HCT116 (cell line): ENCODE measurements at regions not wholly inside any gene's neighbourhood (a gene's known extent, or its start where the extent isn't known, plus 50 kb on each side); places are given as distances from the start of the nearest gene placed in this dataset.

Experiments used
- ATAC-seq: fragments of 200-7000 bp; cut with Tn5 transposase; 2 replicates; pipeline ENCODE4 v1.9.1; 2020; ENCODE audit warnings: mild to moderate bottlenecking, moderate library complexity
- BruUV-seq: library from RNA; stranded (reverse); fragments of 400-500 nt; replicated peaks from 2 replicates; lab custom pipeline; 2021; lab: Mats Ljungman, UMichigan
- CTCF ChIA-PET: fragments of 300-600 bp; sonication (Branson Sonifier 250); formaldehyde crosslinking; loops from one replicate; lab custom pipeline; 2021; ENCODE audit warnings: antibody characterized with exemption; lab: Charles Lee
- POLR2A ChIA-PET: fragments of 300-600, 350-600 bp; sonication (Branson Sonifier 250); formaldehyde crosslinking; loops from one replicate; lab custom pipeline; 2021; ENCODE audit warnings: antibody characterized with exemption; lab: Charles Lee
- RAD21 ChIA-PET, 2 experiments: fragments of 300-600 bp; sonication (Branson Sonifier 250); formaldehyde crosslinking; loops; one replicate each; lab custom pipeline; 2023; ENCODE audit warnings: low total read pairs in 2 of 2; ENCODE audit not compliant: uncharacterized antibody in 2 of 2, unreplicated experiment in 2 of 2, low non-redundant PET in 1 of 2; lab: Charles Lee
- DNase-seq: peaks from one replicate; pipeline ENCODE4 v3.0.0-alpha.2; 2010; ENCODE audit warnings: low read depth, low spot score
- H2AFZ ChIP-seq: fragments of 200-600 bp; shearing (Covaris generic), sonication (generic); 2 replicates; pipeline ENCODE4 v1.6.1; 2017; ENCODE audit warnings: low read depth, mixed run types, mixed read lengths, antibody characterized with exemption, low read length; ENCODE audit not compliant: poor library complexity, severe bottlenecking
- H3K27ac ChIP-seq: 2 replicates; pipeline ENCODE4 v1.5.1; 2012; ENCODE audit warnings: low read depth, low read length
- H3K27me3 ChIP-seq: fragments of 200-600 bp; sonication (generic); 2 replicates; pipeline ENCODE4 v1.6.1; 2016; ENCODE audit warnings: mixed run types, low read length, mixed read lengths; ENCODE audit not compliant: insufficient read depth
- H3K36me3 ChIP-seq, 2 experiments: fragments of 200-500 bp in 1 of 2; fragments of 200-600 bp in 1 of 2; sonication (Bioruptor generic) in 1 of 2; sonication (generic) in 1 of 2; 2 replicates each; pipeline versions ENCODE4 v1.5.1 to v1.6.1; 2014 to 2016; ENCODE audit warnings: low read length in 2 of 2, inconsistent platforms in 1 of 2, mixed read lengths in 1 of 2, mixed run types in 1 of 2; ENCODE audit not compliant: insufficient read depth in 2 of 2, control insufficient read depth in 1 of 2
- H3K4me1 ChIP-seq, 2 experiments: fragments of 200-600 bp in 1 of 2; sonication (generic) in 1 of 2; 2 replicates each; pipeline versions ENCODE4 v1.5.1 to v1.6.1; 2012 to 2017; ENCODE audit warnings: low read length in 2 of 2, inconsistent platforms in 1 of 2, mild to moderate bottlenecking in 1 of 2, mixed read lengths in 1 of 2, mixed run types in 1 of 2, moderate library complexity in 1 of 2; ENCODE audit not compliant: insufficient read depth in 2 of 2, control insufficient read depth in 1 of 2
- H3K4me2 ChIP-seq: fragments of 200-600 bp; sonication (generic); 2 replicates; pipeline ENCODE4 v1.6.1; 2017; ENCODE audit warnings: mixed run types, low read length, mixed read lengths
- H3K4me3 ChIP-seq, 2 experiments: fragments of 200-600 bp in 1 of 2; sonication (generic) in 1 of 2; replicated peaks in 1 of 2; 2 replicates each; pipeline ENCODE4 v1.5.1; 2011 to 2016; ENCODE audit warnings: low read length in 2 of 2, control low read depth in 1 of 2, low read depth in 1 of 2, mild to moderate bottlenecking in 1 of 2, mixed read lengths in 1 of 2, mixed run types in 1 of 2
- H3K79me2 ChIP-seq: fragments of 200-600 bp; sonication (generic); 2 replicates; pipeline ENCODE4 v1.6.1; 2017; ENCODE audit warnings: mild to moderate bottlenecking, mixed run types, low read length, moderate library complexity, mixed read lengths; ENCODE audit not compliant: insufficient read depth
- H3K9ac ChIP-seq: fragments of 200-600 bp; sonication (generic); 2 replicates; pipeline ENCODE4 v1.6.1; 2016; ENCODE audit warnings: low read length, mixed read lengths
- H3K9me2 ChIP-seq: fragments of 200-600 bp; sonication (generic), shearing (Covaris generic); 2 replicates; pipeline ENCODE4 v1.6.1; 2017; ENCODE audit warnings: mixed run types, mild to moderate bottlenecking, moderate library complexity; ENCODE audit not compliant: insufficient read depth
- H3K9me3 ChIP-seq, 2 experiments: fragments of 200-500 bp in 1 of 2; fragments of 200-600 bp in 1 of 2; sonication (Bioruptor generic) in 1 of 2; sonication (generic) in 1 of 2; 2 replicates each; pipeline ENCODE4 v1.6.1; 2014 to 2017; ENCODE audit warnings: low read length in 2 of 2, mixed read lengths in 2 of 2, inconsistent platforms in 1 of 2, low read depth in 1 of 2, mild to moderate bottlenecking in 1 of 2, mixed run types in 1 of 2, moderate library complexity in 1 of 2; ENCODE audit not compliant: control insufficient read depth in 1 of 2, insufficient read depth in 1 of 2
- H4K20me1 ChIP-seq: fragments of 200-600 bp; sonication (generic), shearing (Covaris generic); 2 replicates; pipeline ENCODE4 v1.6.1; 2017; ENCODE audit warnings: mixed run types, mild to moderate bottlenecking, moderate library complexity; ENCODE audit not compliant: insufficient read depth
- ATF3 ChIP-seq: IDR thresholded peaks from 2 replicates; pipeline ENCODE4 v1.6.1; 2012
- CBX3 ChIP-seq: IDR thresholded peaks from 2 replicates; pipeline ENCODE4 v1.6.1; 2012; ENCODE audit warnings: low read depth
- CEBPB ChIP-seq: IDR thresholded peaks from 2 replicates; pipeline ENCODE4 v1.6.1; 2012; ENCODE audit warnings: low read depth
- CTCF ChIP-seq, 3 experiments: fragments of 200-600 bp in 1 of 3; sonication (generic) in 1 of 3; IDR thresholded peaks in 2 of 3; conservative IDR thresholded peaks in 1 of 3; 2 replicates each; pipeline ENCODE4 v1.5.1; 2012 to 2017; ENCODE audit warnings: low read depth in 2 of 3, low read length in 2 of 3, antibody characterized with exemption in 1 of 3, borderline replicate concordance in 1 of 3, control low read depth in 1 of 3, mild to moderate bottlenecking in 1 of 3, mixed read lengths in 1 of 3, mixed run types in 1 of 3, moderate library complexity in 1 of 3; ENCODE audit not compliant: insufficient read depth in 1 of 3
- EZH2phosphoT487 ChIP-seq: fragments of 200-600 bp; IDR thresholded peaks from 2 replicates; pipeline ENCODE4 v1.6.1; 2018; ENCODE audit warnings: antibody characterized with exemption, borderline replicate concordance
- JUND ChIP-seq: IDR thresholded peaks from 2 replicates; pipeline ENCODE4 v1.6.1; 2012
- POLR2AphosphoS5 ChIP-seq: IDR thresholded peaks from 2 replicates; pipeline ENCODE4 v1.6.1; 2011; ENCODE audit warnings: mild to moderate bottlenecking, low read depth, low read length, moderate library complexity
- REST ChIP-seq: IDR thresholded peaks from 2 replicates; pipeline ENCODE4 v1.6.1; 2012; ENCODE audit warnings: low read depth
- SIN3A ChIP-seq: IDR thresholded peaks from 2 replicates; pipeline ENCODE4 v1.6.1; 2012; ENCODE audit warnings: low read depth
- SRF ChIP-seq: IDR thresholded peaks from 2 replicates; pipeline ENCODE4 v1.6.1; 2012; ENCODE audit warnings: low read depth
- TCF7L2 ChIP-seq: IDR thresholded peaks from 2 replicates; pipeline ENCODE4 v1.7.0; 2011; ENCODE audit warnings: borderline replicate concordance, inconsistent platforms; ENCODE audit not compliant: insufficient read depth, insufficient read length; ENCODE audit errors: extremely low read depth
- YY1 ChIP-seq: IDR thresholded peaks from 2 replicates; pipeline ENCODE4 v1.6.1; 2011; ENCODE audit warnings: low read length, low read depth, moderate library complexity, mild to moderate bottlenecking; ENCODE audit not compliant: insufficient replicate concordance; ENCODE audit errors: extremely low read depth
- ZBTB33 ChIP-seq: IDR thresholded peaks from 2 replicates; pipeline ENCODE4 v1.6.1; 2011; ENCODE audit warnings: mild to moderate bottlenecking, low read length, moderate library complexity; ENCODE audit not compliant: insufficient replicate concordance; ENCODE audit errors: extremely low read depth
- ZFX ChIP-seq: fragments of 450-650 bp; IDR thresholded peaks from 2 replicates; pipeline ENCODE4 v1.6.1; 2017
- ZNF274 ChIP-seq: fragments of 200-500 bp; sonication (Bioruptor generic); IDR thresholded peaks from 2 replicates; pipeline ENCODE4 v1.6.1; 2014; ENCODE audit warnings: mild to moderate bottlenecking, low read depth, low read length, inconsistent platforms
- intact Hi-C: fragments of 100-400 bp; cut with micrococcal nuclease; formaldehyde crosslinking; loops from 2 replicates; pipeline ENCODE4 v1.10.0; 2022

- TF ChIP-seq ZFX (no peak), POLR2AphosphoS5 (no peak), ZBTB33 (no peak), YY1 (no peak), ZNF274 (no peak)
These were observed 1296.5 kb upstream of the SPRY2 start (continued) for GRCh38 chr13:81637457-81637856.

- intact Hi-C loops: no loop called here
- DNase-seq: no peak
- Histone ChIP-seq H3K9me3 (peaks cover 0 to 4% of the 10 kb centered on the region in 2 experiments; a peak in 1 of 4 replicates), H3K4me2 (no peak overlapping the region), H2AFZ (no peak overlapping the region), H3K79me2 (no peaks in the 10 kb centered on the region), H3K4me1 (no peaks in the 10 kb centered on the region), H4K20me1 (no peaks in the 10 kb centered on the region), H3K4me3 (no peak overlapping the region), H3K27ac (no peak overlapping the region), H3K9me2 (no peaks in the 10 kb centered on the region), H3K9ac (no peak overlapping the region), H3K36me3 (no peaks in the 10 kb centered on the region), H3K27me3 (no peaks in the 10 kb centered on the region)
- no peak for TF ChIP-seq CBX3
- no peak for TF ChIP-seq ZBTB33
- no peak for TF ChIP-seq TCF7L2
- no peak for TF ChIP-seq SIN3A
- TF ChIP-seq YY1: no peak
- TF ChIP-seq SRF: no peak
- no peak for TF ChIP-seq REST
- TF ChIP-seq ATF3: no peak
- TF ChIP-seq CTCF (IDR thresholded peaks at IDR 0.05 in 2 of 3, conservative IDR thresholded peaks at IDR 0.05 in 1 of 3; ENCODE audit: borderline replicate concordance in 1 of 3, insufficient read depth in 1 of 3, low read depth in 2 of 3, low read length in 2 of 3): no peak
- TF ChIP-seq EZH2phosphoT487: no peak
- TF ChIP-seq CEBPB: no peak
- no peak for TF ChIP-seq JUND
- ChIA-PET POLR2A (no interaction called here), CTCF (no interaction called here), RAD21 (no interaction called here)
- no TSS peak for BruUV-seq
- ATAC-seq: no peak
These were observed 1295.2 kb upstream of the SPRY2 start for GRCh38 chr13:81636120-81636519.
